ENCODE measurements at regions not wholly inside any gene's neighbourhood (a gene's known extent, or its start where the extent isn't known, plus 50 kb on each side); places are given as distances from the start of the nearest gene placed in this dataset.

GRCh38 chr2:446963-447530, 159.2 kb upstream of the ALKAL2 start:
- TF ChIP-seq CTCF (IDR thresholded peaks at IDR 0.05; ENCODE audit: insufficient read depth, low read depth, low read length) = no peak
- TF ChIP-seq EZH2 (IDR thresholded peaks at IDR 0.05; ENCODE audit: insufficient read depth, low read length) = no peak

Measured in astrocyte (in vitro differentiated cells and primary cell).